Mucosa of stomach (tissue), 1 donor: ENCODE measurements at regions not wholly inside any gene's neighbourhood (a gene's known extent, or its start where the extent isn't known, plus 50 kb on each side); places are given as distances from the start of the nearest gene placed in this dataset.
A peak's percentile ranks its signal among the peaks of the same experiment; 100 is the strongest.

ENCODE experiments used
- H3K27me3 ChIP-seq: one replicate; pipeline ENCODE4 v1.7.0; 2013; ENCODE audit warnings: mild to moderate bottlenecking, low read length; ENCODE audit not compliant: control insufficient read depth, insufficient read depth
- H3K36me3 ChIP-seq: one replicate; pipeline ENCODE4 v1.7.0; 2013; ENCODE audit warnings: low read length; ENCODE audit not compliant: control insufficient read depth, insufficient read depth
- H3K4me1 ChIP-seq: one replicate; pipeline ENCODE4 v1.7.0; 2013; ENCODE audit warnings: mild to moderate bottlenecking, low read length; ENCODE audit not compliant: control insufficient read depth, insufficient read depth
- H3K4me3 ChIP-seq: one replicate; pipeline ENCODE4 v1.7.0; 2013; ENCODE audit warnings: low read length
- H3K9ac ChIP-seq: one replicate; pipeline ENCODE4 v1.7.0; 2013; ENCODE audit warnings: mild to moderate bottlenecking, low read length, moderate library complexity
- H3K9me3 ChIP-seq: one replicate; pipeline ENCODE4 v1.7.0; 2013; ENCODE audit warnings: mild to moderate bottlenecking, low read length, moderate library complexity; ENCODE audit not compliant: control insufficient read depth
- donor health status: Pancreatic carcinoma.

DNA sequence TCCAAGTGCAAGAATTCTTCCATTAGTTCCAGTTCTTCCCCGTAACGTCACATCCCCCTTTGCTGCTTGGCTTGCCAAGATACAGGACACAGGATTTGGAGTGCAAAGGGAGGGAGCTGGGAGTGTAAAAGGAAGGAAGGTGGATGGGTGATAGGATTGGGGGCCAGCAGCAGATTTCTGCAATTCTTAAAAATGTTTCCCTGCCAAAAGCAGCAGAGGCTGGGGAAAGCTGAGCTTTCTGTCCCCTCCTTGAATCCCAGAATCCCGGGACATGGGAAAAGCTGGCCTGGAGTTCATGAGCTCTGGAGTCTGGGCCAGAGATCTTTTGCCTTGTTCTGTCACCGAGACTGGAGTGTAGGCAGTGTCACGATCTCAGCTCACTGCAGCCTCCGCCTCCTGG is 60.0 kb upstream of the EPB41L1 start:
- Histone ChIP-seq H3K4me3 (peak overlapping the region; percentile 38), H3K9me3 (no peaks in the 10 kb centered on the region), H3K9ac (peak overlapping the region; percentile 83), H3K27me3 (no peaks in the 10 kb centered on the region), H3K36me3 (no peaks in the 10 kb centered on the region), H3K4me1 (peaks cover 57% of the 10 kb centered on the region)

DNA sequence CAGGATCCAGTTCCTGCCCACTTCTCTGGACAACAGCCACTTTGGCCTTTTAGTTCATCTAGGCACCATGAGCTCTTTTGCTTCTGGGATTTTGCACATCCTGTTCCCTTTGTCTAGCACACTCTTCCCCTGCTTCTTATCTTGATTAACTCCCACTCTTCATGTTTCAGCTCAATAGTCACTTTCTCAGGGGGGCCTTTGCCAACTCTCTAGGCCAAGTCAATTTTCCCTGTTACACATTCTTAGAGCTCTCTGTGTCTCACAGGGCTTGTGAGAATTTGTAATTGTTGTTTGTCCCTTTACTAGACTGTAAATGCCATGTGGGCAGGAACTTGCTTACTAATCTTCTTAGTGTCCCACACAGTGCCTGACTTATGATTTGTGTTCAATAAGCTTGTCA is 58.1 kb upstream of the EPB41L1 start:
- Histone ChIP-seq H3K4me3 (no peak overlapping the region), H3K9me3 (no peaks in the 10 kb centered on the region), H3K9ac (no peak overlapping the region), H3K4me1 (peaks cover 72% of the 10 kb centered on the region), H3K27me3 (no peaks in the 10 kb centered on the region), H3K36me3 (no peaks in the 10 kb centered on the region)

DNA sequence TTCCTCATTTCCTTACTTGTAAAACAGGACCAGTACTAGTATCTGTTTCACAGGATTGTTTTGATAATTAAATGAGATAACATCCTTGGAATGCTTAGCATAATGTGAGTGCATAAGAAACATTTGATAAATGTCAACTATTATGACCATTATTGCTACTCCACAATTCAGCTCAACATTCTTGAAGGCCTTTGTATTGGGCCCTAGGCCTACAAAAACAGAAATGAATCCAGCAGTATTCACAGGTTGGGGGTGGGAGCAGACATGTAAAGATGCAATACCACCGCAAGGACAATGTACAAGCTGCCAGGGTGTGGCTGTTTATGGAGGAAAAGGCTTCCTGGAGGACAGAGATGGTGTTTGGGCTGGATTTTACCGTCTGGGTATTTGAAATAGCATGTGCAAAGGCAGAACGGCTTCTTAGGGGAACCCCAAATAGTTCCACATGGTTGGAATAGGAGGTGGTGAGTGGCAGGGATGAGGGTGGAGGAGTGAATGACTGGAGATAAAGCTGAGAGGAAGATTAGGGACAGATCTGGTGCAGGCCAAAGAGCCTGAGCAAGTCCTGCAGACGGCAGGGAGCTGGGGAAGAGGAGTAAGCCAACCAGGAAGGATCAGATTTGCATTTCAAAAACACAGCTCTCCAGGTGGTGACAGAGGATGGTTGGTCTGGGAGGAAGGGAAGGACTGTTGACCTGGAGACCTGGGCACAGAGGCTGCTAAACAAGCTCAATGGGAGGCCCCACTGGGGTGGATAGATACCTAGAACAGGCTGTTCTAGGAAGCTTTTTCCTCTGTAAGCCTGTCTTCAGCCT is 57.0 kb upstream of the EPB41L1 start:
- no peaks in the 10 kb centered on the region for H3K9me3 ChIP-seq
- H3K4me1 ChIP-seq, result peaks cover 73% of the 10 kb centered on the region
- H3K9ac ChIP-seq, result no peak overlapping the region

DNA sequence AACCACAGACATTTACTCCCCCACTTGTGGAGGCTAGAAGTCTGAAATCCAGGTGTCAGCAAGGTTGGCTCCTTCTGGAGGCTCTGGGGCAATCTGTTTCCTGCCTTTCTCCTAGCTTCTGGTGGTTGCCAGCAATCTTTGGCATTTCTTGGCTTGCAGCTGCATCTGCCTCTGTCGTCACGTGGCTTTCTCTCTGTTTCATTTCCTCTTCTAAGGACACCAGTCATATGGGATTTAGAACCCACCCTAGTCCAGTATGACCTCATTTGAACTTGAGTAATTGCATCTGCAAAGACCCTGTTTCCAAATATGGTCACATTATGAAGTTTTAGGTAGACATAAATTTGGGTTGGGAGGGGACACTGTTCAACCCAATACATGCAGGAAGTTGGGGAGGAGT is 56.2 kb upstream of the EPB41L1 start:
- no peaks in the 10 kb centered on the region for H3K27me3 ChIP-seq
- peaks cover 81% of the 10 kb centered on the region for H3K4me1 ChIP-seq
- H3K9ac ChIP-seq, result no peak overlapping the region
- H3K9me3 ChIP-seq, result no peaks in the 10 kb centered on the region
- no peak overlapping the region for H3K4me3 ChIP-seq
- no peaks in the 10 kb centered on the region for H3K36me3 ChIP-seq

More for the DNA sequence above, 57.0 kb upstream of the EPB41L1 start:
- Histone ChIP-seq H3K36me3 (no peaks in the 10 kb centered on the region), H3K4me3 (no peak overlapping the region), H3K27me3 (no peaks in the 10 kb centered on the region)

DNA sequence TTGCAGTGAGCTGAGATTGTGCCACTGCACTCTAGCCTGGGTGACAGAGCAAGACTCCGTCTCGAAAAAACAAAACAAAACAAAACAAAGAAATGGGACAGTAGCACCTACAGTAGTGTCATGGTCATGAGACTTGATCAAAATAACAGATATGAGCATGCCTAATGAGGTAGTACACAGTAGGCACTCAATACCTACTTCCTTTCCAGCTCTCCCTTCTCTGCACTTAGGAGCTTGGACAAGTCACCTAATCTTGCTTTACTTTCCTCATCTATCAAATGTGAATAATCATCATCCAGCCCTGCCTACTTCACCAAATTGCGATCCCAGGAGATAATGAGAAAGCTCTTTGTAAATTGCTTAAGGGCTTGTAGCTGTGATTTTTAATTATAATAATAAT is 55.4 kb upstream of the EPB41L1 start:
- Histone ChIP-seq H3K9me3 (no peaks in the 10 kb centered on the region), H3K4me1 (peaks cover 82% of the 10 kb centered on the region), H3K27me3 (no peaks in the 10 kb centered on the region), H3K9ac (no peak overlapping the region), H3K36me3 (no peaks in the 10 kb centered on the region), H3K4me3 (no peak overlapping the region)

DNA sequence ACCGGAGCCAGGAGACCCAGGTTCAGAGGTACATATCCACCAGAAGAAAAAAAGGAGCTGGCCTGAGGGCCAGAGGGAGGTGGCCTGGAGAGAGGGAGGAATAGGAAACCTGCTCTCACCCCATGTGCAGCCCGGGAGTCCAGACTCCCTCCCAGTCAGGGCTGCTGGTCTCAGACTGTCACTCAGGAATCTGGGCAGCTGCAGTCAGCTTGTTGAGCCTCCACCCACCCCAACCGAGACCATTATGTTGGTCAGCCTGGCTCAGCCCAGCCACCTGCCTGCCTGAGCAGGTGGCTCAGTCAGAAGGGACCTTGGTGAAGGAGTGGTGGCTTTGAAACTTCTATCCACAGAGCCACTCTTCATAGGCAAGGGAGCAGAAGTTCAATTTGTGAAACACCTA is 53.3 kb upstream of the EPB41L1 start:
- Histone ChIP-seq H3K4me1 (peaks cover 89% of the 10 kb centered on the region), H3K27me3 (no peaks in the 10 kb centered on the region), H3K36me3 (no peaks in the 10 kb centered on the region), H3K4me3 (no peak overlapping the region), H3K9ac (peak overlapping the region; percentile 38), H3K9me3 (no peaks in the 10 kb centered on the region)

DNA sequence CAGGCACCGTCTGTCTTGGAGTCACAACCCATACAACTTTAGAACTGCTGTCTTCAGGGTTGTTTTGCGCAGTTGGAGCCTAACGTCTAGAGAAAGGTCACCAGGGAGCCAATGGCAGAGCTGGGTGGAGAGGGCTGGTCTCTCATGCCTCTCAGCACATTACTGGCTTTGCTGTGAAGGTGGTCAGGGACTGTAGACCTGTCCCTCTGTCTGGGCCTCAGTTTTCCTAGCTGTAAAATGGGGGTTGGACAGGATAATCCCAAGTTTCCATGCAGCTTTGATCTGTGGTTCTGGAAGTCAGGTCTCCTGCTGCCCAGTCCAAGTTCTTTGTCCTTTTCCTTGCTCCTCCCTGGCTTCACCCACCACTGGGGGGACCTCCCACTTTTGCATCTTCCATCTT is 52.2 kb upstream of the EPB41L1 start:
- Histone ChIP-seq H3K27me3 (no peaks in the 10 kb centered on the region), H3K9me3 (no peaks in the 10 kb centered on the region), H3K9ac (no peak overlapping the region), H3K4me3 (no peak overlapping the region), H3K36me3 (no peaks in the 10 kb centered on the region), H3K4me1 (peaks cover 83% of the 10 kb centered on the region)

DNA sequence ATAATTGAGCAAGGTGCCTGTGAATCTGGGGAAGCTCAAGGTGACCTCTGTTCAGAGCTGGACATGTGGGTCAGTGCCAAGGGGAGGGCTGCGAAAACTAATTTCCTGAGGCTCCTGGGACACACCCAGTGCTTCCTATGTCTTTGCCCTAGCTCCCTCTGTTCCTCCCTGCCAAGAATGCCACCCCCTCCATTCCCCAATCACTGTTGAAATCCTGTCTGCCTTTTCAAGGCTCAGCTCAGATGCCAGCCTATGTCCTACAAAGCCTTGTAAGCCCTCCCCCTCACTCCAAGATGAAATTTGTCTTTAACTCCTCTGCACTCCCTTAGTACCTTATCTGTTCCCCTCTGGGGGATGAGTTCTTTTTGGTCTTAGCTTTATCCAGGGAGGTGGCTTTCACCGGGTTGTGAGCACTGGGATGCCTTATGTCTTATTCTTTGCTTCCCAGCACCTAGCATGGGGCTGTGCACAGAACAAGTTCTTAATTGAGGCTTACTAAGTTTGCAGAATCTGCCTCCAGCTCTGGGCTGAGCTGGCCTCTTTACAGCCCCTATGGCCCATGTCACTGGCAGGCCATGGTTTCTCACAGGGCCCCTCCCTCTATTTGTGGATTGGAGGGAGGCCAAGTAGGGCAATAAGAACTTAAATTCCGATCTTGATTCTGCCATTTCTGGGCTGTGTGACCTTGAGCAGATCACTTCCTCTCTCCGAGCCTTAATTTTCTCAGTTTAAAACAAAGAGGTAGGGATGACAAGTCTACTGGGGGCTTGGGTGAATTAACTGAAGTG is 51.5 kb upstream of the EPB41L1 start:
- Histone ChIP-seq H3K36me3 (no peaks in the 10 kb centered on the region), H3K4me1 (peaks cover 76% of the 10 kb centered on the region), H3K9me3 (no peaks in the 10 kb centered on the region), H3K9ac (no peak overlapping the region), H3K27me3 (no peaks in the 10 kb centered on the region), H3K4me3 (no peak overlapping the region)

DNA sequence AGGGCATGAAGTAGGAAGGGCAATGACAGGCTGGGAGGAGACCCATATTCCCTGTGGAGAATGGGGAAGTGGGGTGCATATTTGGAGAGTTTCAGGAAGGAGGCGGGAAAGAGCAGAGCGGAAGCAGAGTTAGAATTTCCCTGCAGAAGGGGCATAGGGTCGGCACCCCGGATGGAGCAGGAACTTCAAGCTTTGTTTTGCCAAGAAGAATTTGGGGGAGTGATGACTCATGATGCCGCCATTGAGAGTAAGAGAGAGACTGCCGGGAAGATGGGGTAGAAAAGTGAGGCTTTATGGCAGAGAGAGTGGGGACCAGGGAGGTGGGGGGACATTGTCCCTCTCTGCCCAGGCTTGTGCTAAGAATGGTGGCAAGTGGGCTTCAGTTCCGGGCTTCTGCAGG is 50.3 kb upstream of the EPB41L1 start:
- no peak overlapping the region for H3K9ac ChIP-seq
- H3K9me3 ChIP-seq, result no peaks in the 10 kb centered on the region
- peaks cover 65% of the 10 kb centered on the region for H3K4me1 ChIP-seq
- H3K4me3 ChIP-seq, result no peak overlapping the region
- no peaks in the 10 kb centered on the region for H3K27me3 ChIP-seq
- no peaks in the 10 kb centered on the region for H3K36me3 ChIP-seq
